Endothelial cell of umbilical vein (primary cell): ENCODE measurements at regions not wholly inside any gene's neighbourhood (a gene's known extent, or its start where the extent isn't known, plus 50 kb on each side); places are given as distances from the start of the nearest gene placed in this dataset.

Experiments used
- EZH2 ChIP-seq: IDR thresholded peaks from 2 replicates; pipeline ENCODE4 v1.6.1; 2012; ENCODE audit warnings: borderline replicate concordance, low read depth, mild to moderate bottlenecking, moderate library complexity, low read length, inconsistent platforms; ENCODE audit not compliant: severe bottlenecking
- FOS ChIP-seq: IDR thresholded peaks from 2 replicates; pipeline ENCODE4 v1.6.1; 2011; ENCODE audit warnings: mild to moderate bottlenecking, low read length, moderate library complexity, borderline replicate concordance; ENCODE audit not compliant: insufficient read depth
- TF ChIP-seq, protein P1 (sequence below), 2 donors: IDR thresholded peaks; 1 replicate in 1 of 2; 2 replicates in 1 of 2; pipeline ENCODE4 v1.5.1; 2011; ENCODE audit warnings: low read length in 2 of 2, mild to moderate bottlenecking in 2 of 2, moderate library complexity in 2 of 2, control low read depth in 1 of 2, inconsistent platforms in 1 of 2, low read depth in 1 of 2; ENCODE audit not compliant: insufficient read depth in 1 of 2; ENCODE audit errors: extremely low read depth in 1 of 2

DNA sequence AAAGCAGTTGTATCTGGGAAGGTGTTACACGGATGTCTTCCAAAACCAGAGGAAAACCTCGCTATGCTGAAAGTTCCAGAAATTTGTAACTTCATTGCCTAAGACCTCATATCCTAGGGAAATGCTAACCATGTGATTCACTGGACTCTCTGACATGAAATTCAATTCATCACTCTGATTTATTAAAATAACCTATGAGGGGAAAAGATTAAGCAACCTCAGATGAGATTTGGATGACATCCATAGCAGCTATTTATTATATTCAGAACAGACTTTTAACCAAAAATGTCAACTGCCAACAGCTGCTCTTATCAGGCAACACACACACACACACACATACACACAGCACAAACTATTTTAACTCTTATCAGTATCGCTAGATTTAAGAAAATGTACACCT, 1006.4 kb upstream of the CTNND2 start:
- TF ChIP-seq, protein P1, sequence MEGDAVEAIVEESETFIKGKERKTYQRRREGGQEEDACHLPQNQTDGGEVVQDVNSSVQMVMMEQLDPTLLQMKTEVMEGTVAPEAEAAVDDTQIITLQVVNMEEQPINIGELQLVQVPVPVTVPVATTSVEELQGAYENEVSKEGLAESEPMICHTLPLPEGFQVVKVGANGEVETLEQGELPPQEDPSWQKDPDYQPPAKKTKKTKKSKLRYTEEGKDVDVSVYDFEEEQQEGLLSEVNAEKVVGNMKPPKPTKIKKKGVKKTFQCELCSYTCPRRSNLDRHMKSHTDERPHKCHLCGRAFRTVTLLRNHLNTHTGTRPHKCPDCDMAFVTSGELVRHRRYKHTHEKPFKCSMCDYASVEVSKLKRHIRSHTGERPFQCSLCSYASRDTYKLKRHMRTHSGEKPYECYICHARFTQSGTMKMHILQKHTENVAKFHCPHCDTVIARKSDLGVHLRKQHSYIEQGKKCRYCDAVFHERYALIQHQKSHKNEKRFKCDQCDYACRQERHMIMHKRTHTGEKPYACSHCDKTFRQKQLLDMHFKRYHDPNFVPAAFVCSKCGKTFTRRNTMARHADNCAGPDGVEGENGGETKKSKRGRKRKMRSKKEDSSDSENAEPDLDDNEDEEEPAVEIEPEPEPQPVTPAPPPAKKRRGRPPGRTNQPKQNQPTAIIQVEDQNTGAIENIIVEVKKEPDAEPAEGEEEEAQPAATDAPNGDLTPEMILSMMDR (IDR thresholded peaks at IDR 0.05; ENCODE audit: extremely low read depth in 1 of 2, insufficient read depth in 1 of 2, low read depth in 1 of 2, low read length in 2 of 2) = no peak
- TF ChIP-seq FOS = peak; percentile 26
- TF ChIP-seq EZH2 = no peak
